Ishikawa (cell line): ENCODE measurements at regions not wholly inside any gene's neighbourhood (a gene's known extent, or its start where the extent isn't known, plus 50 kb on each side); places are given as distances from the start of the nearest gene placed in this dataset.

Experiments
- CEBPB ChIP-seq: IDR thresholded peaks from 2 replicates; pipeline ENCODE4 v1.6.1; 2012
- CREB1 ChIP-seq: IDR thresholded peaks from 2 replicates; pipeline ENCODE4 v1.6.1; 2012; ENCODE audit warnings: low read depth
- EGR1 ChIP-seq: IDR thresholded peaks from 2 replicates; pipeline ENCODE4 v1.6.1; 2012
- EP300 ChIP-seq: IDR thresholded peaks from 2 replicates; pipeline ENCODE4 v1.6.1; 2012; ENCODE audit warnings: borderline replicate concordance
- FOXM1 ChIP-seq: IDR thresholded peaks from 2 replicates; pipeline ENCODE4 v1.6.1; 2012; ENCODE audit warnings: low read depth, borderline replicate concordance
- MAX ChIP-seq: IDR thresholded peaks from 2 replicates; pipeline ENCODE4 v1.6.1; 2012
- NFIC ChIP-seq: IDR thresholded peaks from 2 replicates; pipeline ENCODE4 v1.6.1; 2012
- RAD21 ChIP-seq: IDR thresholded peaks from 2 replicates; pipeline ENCODE4 v1.6.1; 2012; ENCODE audit warnings: low read depth
- REST ChIP-seq: IDR thresholded peaks from 2 replicates; pipeline ENCODE4 v1.6.1; 2012; ENCODE audit warnings: low read depth, mild to moderate bottlenecking
- TAF1 ChIP-seq: IDR thresholded peaks from 2 replicates; pipeline ENCODE4 v1.6.1; 2012; ENCODE audit warnings: low read depth, mild to moderate bottlenecking
- TCF12 ChIP-seq: IDR thresholded peaks from 2 replicates; pipeline ENCODE4 v1.6.1; 2012; ENCODE audit warnings: low read depth
- TEAD4 ChIP-seq: IDR thresholded peaks from 2 replicates; pipeline ENCODE4 v1.6.1; 2012
- USF1 ChIP-seq: IDR thresholded peaks from 2 replicates; pipeline ENCODE4 v1.6.1; 2012
- YY1 ChIP-seq: IDR thresholded peaks from 2 replicates; pipeline ENCODE4 v1.6.1; 2012; ENCODE audit warnings: low read depth
- ZBTB7A ChIP-seq: IDR thresholded peaks from 2 replicates; pipeline ENCODE4 v1.6.1; 2012; ENCODE audit warnings: low read depth

GRCh38 chr14:89533136-89533535, 116.1 kb upstream of the FOXN3 start:
- TF ChIP-seq NFIC (no peak), REST (no peak), ZBTB7A (no peak), TAF1 (no peak), RAD21 (no peak)

GRCh38 chr14:89531661-89532335, 114.8 kb upstream of the FOXN3 start:
- TF ChIP-seq RAD21 (no peak), ZBTB7A (no peak), USF1 (no peak), TCF12 (no peak), CEBPB (no peak), REST (no peak), EGR1 (no peak), YY1 (no peak), CREB1 (no peak), FOXM1 (no peak), NFIC (no peak), TEAD4 (no peak), EP300 (no peak), TAF1 (no peak), MAX (no peak)

- TF ChIP-seq CEBPB, result no peak
- TF ChIP-seq YY1, result no peak
- no peak for TF ChIP-seq CREB1
- TF ChIP-seq TEAD4, result no peak
- TF ChIP-seq TCF12, result no peak
- TF ChIP-seq FOXM1, result no peak
- TF ChIP-seq ZBTB7A, result no peak
- no peak for TF ChIP-seq EP300
- TF ChIP-seq MAX, result no peak
- TF ChIP-seq NFIC, result no peak
- TF ChIP-seq RAD21, result no peak
- TF ChIP-seq USF1, result no peak
- TF ChIP-seq TAF1, result no peak
- no peak for TF ChIP-seq REST
- TF ChIP-seq EGR1, result no peak
Observed at GRCh38 chr14:89524990-89525667, 108.1 kb upstream of the FOXN3 start.

- no peak for TF ChIP-seq TEAD4
- TF ChIP-seq YY1, result no peak
Observed at GRCh38 chr14:89524412-89524811, 107.4 kb upstream of the FOXN3 start.

- no peak for TF ChIP-seq TCF12
- TF ChIP-seq YY1, result no peak
- TF ChIP-seq EGR1, result no peak
- TF ChIP-seq USF1, result no peak
- no peak for TF ChIP-seq CEBPB
Observed at GRCh38 chr14:89521988-89522387, 105.0 kb upstream of the FOXN3 start.
